ENCODE measurements at regions not wholly inside any gene's neighbourhood (a gene's known extent, or its start where the extent isn't known, plus 50 kb on each side); places are given as distances from the start of the nearest gene placed in this dataset.

DNA sequence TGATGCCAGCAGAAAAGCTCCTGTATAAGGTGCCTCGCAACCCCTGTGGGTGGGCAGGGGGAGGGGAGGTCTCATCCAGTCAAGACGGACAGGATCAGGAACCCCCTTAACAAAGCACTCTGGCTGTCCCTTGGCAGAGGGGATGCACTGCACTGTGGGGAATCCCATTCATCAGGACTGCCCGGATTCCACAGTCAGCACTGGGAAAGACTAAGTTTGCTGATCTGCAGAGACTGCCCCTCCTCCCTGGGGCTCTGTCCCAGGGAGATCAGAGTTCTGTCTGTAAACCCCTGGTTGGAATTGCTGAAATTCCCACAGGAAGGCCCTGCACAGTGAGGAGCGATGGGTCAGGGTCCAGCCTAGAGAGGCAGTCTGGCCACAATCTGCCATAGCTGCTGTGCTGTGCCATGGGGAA lies 149.5 kb upstream of the RBBP8 start:
- TF ChIP-seq, protein P1, sequence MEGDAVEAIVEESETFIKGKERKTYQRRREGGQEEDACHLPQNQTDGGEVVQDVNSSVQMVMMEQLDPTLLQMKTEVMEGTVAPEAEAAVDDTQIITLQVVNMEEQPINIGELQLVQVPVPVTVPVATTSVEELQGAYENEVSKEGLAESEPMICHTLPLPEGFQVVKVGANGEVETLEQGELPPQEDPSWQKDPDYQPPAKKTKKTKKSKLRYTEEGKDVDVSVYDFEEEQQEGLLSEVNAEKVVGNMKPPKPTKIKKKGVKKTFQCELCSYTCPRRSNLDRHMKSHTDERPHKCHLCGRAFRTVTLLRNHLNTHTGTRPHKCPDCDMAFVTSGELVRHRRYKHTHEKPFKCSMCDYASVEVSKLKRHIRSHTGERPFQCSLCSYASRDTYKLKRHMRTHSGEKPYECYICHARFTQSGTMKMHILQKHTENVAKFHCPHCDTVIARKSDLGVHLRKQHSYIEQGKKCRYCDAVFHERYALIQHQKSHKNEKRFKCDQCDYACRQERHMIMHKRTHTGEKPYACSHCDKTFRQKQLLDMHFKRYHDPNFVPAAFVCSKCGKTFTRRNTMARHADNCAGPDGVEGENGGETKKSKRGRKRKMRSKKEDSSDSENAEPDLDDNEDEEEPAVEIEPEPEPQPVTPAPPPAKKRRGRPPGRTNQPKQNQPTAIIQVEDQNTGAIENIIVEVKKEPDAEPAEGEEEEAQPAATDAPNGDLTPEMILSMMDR (IDR thresholded peaks at IDR 0.05) = no peak
- no peak for TF ChIP-seq POLR2A (IDR thresholded peaks at IDR 0.05)
